Stimulated activated effector memory CD8-positive, alpha-beta T cell treated with anti-CD3 and anti-CD28 coated beads, Interleukin-12 subunit alpha, Interleukin-12 subunit beta, amount 100 ng/mL, for 72 hours (primary cell): ENCODE measurements at regions not wholly inside any gene's neighbourhood (a gene's known extent, or its start where the extent isn't known, plus 50 kb on each side); places are given as distances from the start of the nearest gene placed in this dataset.
"Not testable (repeated sequence)": the region's sequence is repeated elsewhere in the genome, so short reads cannot be mapped to it uniquely, and the experiment has no call there.

ENCODE experiments used
- ATAC-seq: fragments of 150-1000 bp; cut with Tn5 transposase; 2 replicates; pipeline ENCODE4 v1.10.0; 2021
- DNase-seq, 2 donors: peaks; one replicate each; pipeline ENCODE4 v3.0.0; 2021 to 2022; ENCODE audit warnings: low spot score in 2 of 2
- H3K27ac Mint-ChIP-seq: one replicate; pipeline ENCODE4 v1.8.0; 2022; ENCODE audit warnings: mild to moderate bottlenecking, mixed read lengths
- H3K36me3 Mint-ChIP-seq: one replicate; pipeline ENCODE4 v1.8.0; 2022; ENCODE audit warnings: mild to moderate bottlenecking, mixed read lengths
- H3K4me1 Mint-ChIP-seq: one replicate; pipeline ENCODE4 v1.8.0; 2022; ENCODE audit warnings: mixed read lengths
- H3K4me3 Mint-ChIP-seq: one replicate; pipeline ENCODE4 v1.8.0; 2022; ENCODE audit warnings: mild to moderate bottlenecking, mixed read lengths
- H3K9me3 Mint-ChIP-seq: one replicate; pipeline ENCODE4 v1.8.0; 2022; ENCODE audit warnings: mixed read lengths

- no peaks in the 10 kb centered on the region for H3K4me1 Mint-ChIP-seq
- H3K9me3 Mint-ChIP-seq, result peaks cover 3% of the 10 kb centered on the region
- H3K27ac Mint-ChIP-seq, result no peak overlapping the region
- H3K4me3 Mint-ChIP-seq, result no peak overlapping the region
- no peak for DNase-seq
- H3K36me3 Mint-ChIP-seq, result no peaks in the 10 kb centered on the region
- ATAC-seq, result no peak
These were observed 206.0 kb upstream of the HMCN1 start for GRCh38 chr1:185528084-185528676.

GRCh38 chr1:185526344-185527307 is 207.6 kb upstream of the HMCN1 start:
- no peak overlapping the region for H3K27ac Mint-ChIP-seq

DNA sequence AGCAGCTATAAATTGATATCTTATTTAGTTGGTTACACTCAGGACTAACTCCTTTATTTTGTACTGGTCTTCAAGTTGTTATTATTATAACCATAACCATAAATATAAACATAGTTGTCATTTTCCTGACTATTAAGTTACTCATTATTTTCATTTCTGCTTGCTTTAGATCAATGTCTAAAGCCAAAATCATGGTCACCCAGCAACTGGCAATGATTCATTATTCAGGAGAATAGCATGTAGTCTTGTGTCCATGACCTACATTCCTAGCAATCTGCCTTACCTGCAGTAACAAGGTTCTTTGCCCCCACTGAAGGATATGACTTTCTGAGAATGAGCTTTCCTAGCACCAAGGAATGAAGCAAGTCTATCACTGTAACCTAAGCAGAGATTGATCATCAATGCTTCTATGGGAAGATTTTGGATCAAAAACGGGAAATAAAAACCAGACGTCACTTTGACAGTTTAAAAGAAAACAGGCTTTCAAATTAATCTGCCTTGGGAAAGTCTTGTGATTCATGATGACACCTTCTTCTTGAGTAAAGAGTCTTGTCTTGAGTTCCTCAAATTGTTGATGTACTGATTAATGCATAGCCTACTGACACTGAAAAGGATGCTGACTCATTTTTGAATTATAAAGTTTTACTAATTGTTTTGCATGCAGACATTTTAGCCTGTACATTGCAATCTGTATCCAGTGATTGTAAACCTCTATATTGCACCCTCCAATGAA is 203.3 kb upstream of the IVNS1ABP start:
- Mint-ChIP-seq H3K4me3 (peak overlapping the region; percentile 20), H3K4me1 (peaks cover 6% of the 10 kb centered on the region), H3K9me3 (peaks cover 3% of the 10 kb centered on the region), H3K36me3 (no peaks in the 10 kb centered on the region), H3K27ac (peak overlapping the region; percentile 82)
- no peak for DNase-seq
- peak; percentile 94 for ATAC-seq

More at GRCh38 chr1:185526344-185527307, 207.6 kb upstream of the HMCN1 start:
- H3K36me3 Mint-ChIP-seq, result no peaks in the 10 kb centered on the region
- DNase-seq, result no peak
- H3K4me1 Mint-ChIP-seq, result no peaks in the 10 kb centered on the region
- no peaks in the 10 kb centered on the region for H3K9me3 Mint-ChIP-seq
- no peak overlapping the region for H3K4me3 Mint-ChIP-seq
- no peak for ATAC-seq

GRCh38 chr1:185517808-185518419 is 200.9 kb upstream of the IVNS1ABP start:
- ATAC-seq (no peak), DNase-seq (no peak)
- Mint-ChIP-seq H3K4me1 (peaks cover 6% of the 10 kb centered on the region), H3K36me3 (no peaks in the 10 kb centered on the region), H3K4me3 (no peak overlapping the region), H3K9me3 (peaks cover 3% of the 10 kb centered on the region), H3K27ac (no peak overlapping the region)

DNA sequence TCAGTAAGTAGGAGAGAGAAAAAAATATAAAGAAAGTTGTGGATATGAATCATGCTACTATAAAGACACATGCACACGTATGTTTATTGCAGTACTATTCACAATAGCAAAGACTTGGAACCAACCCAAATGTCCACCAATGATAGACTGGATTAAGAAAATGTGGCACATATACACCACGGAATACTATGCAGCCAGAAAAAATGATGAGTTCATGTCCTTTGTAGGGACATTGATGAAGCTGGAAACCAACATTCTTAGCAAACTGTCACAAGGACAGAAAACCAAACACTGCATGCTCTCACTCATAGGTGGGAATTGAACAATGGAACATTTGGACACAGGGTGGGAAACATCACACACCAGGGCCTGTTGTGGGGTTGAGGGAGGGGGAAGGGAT is 200.3 kb upstream of the IVNS1ABP start:
- H3K4me1 Mint-ChIP-seq, H3K27ac Mint-ChIP-seq, H3K36me3 Mint-ChIP-seq, H3K9me3 Mint-ChIP-seq, H3K4me3 Mint-ChIP-seq, DNase-seq, ATAC-seq: not testable (repeated sequence)

DNA sequence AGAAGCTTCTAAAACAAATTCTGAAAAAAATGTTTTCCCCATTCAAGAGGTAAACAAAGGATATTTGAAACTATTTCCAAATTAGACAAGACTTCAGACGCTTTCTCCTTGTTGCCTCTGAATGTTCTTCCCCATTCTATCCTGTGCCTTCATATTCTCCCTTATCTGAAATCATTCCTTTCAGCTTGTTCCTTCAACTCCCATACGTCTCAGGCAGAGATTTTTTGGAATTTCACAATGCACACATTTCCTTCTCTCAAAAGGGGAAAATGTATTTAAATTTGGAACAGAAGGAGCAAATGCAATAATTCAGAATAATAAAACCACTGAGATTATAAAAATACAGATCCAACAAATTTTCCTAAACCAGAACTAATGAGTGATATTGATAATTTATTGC is 198.7 kb upstream of the IVNS1ABP start:
- DNase-seq, result no peak
- H3K36me3 Mint-ChIP-seq, result no peaks in the 10 kb centered on the region
- no peak overlapping the region for H3K27ac Mint-ChIP-seq
- ATAC-seq, result no peak
- peaks cover 6% of the 10 kb centered on the region for H3K4me1 Mint-ChIP-seq
- peaks cover 3% of the 10 kb centered on the region for H3K9me3 Mint-ChIP-seq
- H3K4me3 Mint-ChIP-seq, result no peak overlapping the region

DNA sequence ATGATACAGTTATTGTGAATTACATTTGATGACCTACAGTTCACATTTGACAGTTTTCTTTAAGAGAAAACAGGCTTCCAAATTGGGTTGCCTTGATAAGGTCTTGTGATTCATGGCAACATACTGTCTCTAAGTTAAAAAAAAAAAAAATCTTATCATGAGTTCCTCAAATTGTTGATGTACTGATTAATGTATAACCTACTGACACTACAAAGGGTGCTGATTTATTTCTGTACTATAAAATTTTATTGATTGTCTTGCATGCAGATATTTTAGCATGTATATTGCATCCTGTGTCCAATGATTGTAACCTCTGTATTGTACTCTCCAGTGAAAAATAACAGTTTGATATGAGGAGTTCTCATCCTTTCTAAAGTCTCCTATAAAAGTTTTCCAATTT is 197.3 kb upstream of the IVNS1ABP start:
- no peak for ATAC-seq
- H3K36me3 Mint-ChIP-seq, result no peaks in the 10 kb centered on the region
- H3K4me3 Mint-ChIP-seq, result no peak overlapping the region
- H3K27ac Mint-ChIP-seq, result no peak overlapping the region
- H3K9me3 Mint-ChIP-seq, result peaks cover 3% of the 10 kb centered on the region
- no peak for DNase-seq
- H3K4me1 Mint-ChIP-seq, result no peaks in the 10 kb centered on the region

DNA sequence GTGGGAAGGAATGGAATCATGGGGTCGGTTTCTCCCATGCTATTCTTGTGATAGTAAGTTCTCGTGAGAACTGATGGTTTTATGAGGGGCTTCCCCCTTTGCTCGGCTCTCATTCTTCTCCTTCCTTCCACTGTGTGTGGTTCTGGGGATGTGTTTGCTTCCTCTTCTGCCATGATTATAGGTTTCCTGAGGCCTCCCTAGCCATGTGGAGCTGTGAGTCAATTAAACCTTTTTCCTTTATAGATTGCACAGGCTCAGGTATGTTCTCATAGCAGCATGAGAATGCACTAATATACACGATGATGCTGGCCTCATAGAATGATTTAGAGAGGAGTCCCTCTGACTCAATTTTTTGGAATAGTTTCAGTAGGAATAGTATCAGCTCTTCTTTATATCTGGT is 195.4 kb upstream of the IVNS1ABP start:
- Mint-ChIP-seq H3K36me3 (no peaks in the 10 kb centered on the region), H3K9me3 (peaks cover 3% of the 10 kb centered on the region), H3K4me3 (no peak overlapping the region), H3K4me1 (no peaks in the 10 kb centered on the region), H3K27ac (no peak overlapping the region)
- ATAC-seq (no peak), DNase-seq (no peak)

DNA sequence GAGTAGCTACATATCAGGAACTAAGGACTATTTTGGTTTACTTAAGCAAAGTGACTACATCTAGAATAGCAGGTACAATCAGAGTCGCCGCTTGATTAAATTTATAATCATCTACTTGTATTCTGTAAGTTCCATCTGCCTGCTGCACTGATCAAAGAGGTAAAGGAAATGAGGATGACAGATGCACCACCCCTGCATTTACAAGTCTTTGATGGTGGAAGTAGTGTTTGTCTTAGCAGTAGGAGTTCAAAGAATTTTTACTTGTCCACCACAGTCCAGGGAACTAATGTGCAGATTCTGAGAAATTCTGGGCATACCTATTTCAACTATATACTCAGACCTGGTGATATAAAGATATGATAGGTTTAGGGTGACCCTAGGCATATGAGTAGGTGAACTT is 184.1 kb upstream of the IVNS1ABP start:
- H3K27ac Mint-ChIP-seq, result no peak overlapping the region
- peaks cover 19% of the 10 kb centered on the region for H3K4me1 Mint-ChIP-seq
- H3K4me3 Mint-ChIP-seq, result no peak overlapping the region
- H3K36me3 Mint-ChIP-seq, result no peaks in the 10 kb centered on the region
- peaks cover under 1% of the 10 kb centered on the region for H3K9me3 Mint-ChIP-seq
- DNase-seq (no peak), ATAC-seq (no peak)

DNA sequence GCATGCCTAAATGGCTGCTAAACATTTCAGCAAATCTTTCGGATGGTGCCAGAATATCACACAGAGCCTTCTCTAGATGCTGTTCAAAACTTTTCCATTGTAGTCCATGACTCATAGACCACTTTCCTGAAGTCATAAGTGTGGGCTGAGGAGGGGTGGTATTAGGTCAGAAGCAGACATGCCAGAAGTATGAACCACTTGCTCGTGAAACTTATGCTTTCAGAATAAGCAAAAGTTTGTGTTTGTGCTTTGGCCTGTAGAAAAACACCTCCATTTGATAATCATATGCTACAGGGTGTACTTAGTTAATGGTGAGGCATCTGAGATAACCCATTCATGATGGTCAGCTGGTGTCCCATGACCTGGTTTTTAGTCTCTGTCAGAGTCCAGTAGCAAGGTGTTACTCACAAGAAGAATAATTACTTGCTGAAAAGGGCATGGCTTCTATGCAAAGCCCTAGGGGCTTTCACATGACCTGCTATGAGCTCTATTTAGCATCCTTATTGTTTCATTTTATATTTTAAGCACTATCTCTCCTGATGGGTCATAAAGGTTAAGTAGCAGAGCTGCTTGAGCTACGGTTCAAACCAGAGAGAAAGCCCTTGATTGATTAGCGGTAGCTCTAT is 183.1 kb upstream of the IVNS1ABP start:
- H3K27ac Mint-ChIP-seq, result peak overlapping the region; percentile 78
- H3K4me3 Mint-ChIP-seq, result peak overlapping the region; percentile 25
- H3K36me3 Mint-ChIP-seq, result no peaks in the 10 kb centered on the region
- ATAC-seq (peak; percentile 97), DNase-seq (no peak)
- peaks cover 26% of the 10 kb centered on the region for H3K4me1 Mint-ChIP-seq
- no peaks in the 10 kb centered on the region for H3K9me3 Mint-ChIP-seq

- no peak overlapping the region for H3K4me3 Mint-ChIP-seq
- no peaks in the 10 kb centered on the region for H3K9me3 Mint-ChIP-seq
- H3K4me1 Mint-ChIP-seq, result peaks cover 26% of the 10 kb centered on the region
- H3K27ac Mint-ChIP-seq, result no peak overlapping the region
- no peak for DNase-seq
- no peaks in the 10 kb centered on the region for H3K36me3 Mint-ChIP-seq
- no peak for ATAC-seq
These were observed 181.2 kb upstream of the IVNS1ABP start for GRCh38 chr1:185498207-185498606.

- DNase-seq, result no peak
- Mint-ChIP-seq H3K9me3 (no peaks in the 10 kb centered on the region), H3K4me3 (no peak overlapping the region), H3K4me1 (peaks cover 26% of the 10 kb centered on the region), H3K36me3 (no peaks in the 10 kb centered on the region), H3K27ac (no peak overlapping the region)
- no peak for ATAC-seq
These were observed 180.1 kb upstream of the IVNS1ABP start for GRCh38 chr1:185497177-185497576.

DNA sequence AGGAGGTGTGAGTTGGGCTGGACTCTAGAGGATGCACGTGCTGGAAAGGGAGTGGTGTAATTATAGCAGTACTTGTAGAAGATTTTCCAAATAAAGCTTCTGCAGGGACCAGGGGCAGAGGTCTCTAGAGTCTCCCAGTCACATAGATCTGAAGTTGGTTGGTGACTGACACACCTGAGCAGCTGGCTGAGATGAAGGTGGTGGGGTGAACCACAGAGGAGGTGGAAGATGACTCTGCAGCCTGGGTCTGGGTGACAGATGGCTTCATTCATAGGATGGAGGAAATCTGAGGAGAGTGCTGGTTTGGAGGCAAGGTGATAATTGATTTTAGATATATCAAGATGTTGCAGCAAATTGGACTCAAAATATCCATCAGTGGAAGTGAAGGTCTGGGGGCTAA is 178.9 kb upstream of the IVNS1ABP start:
- Mint-ChIP-seq H3K4me1 (peaks cover 26% of the 10 kb centered on the region), H3K4me3 (no peak overlapping the region), H3K36me3 (no peaks in the 10 kb centered on the region), H3K9me3 (no peaks in the 10 kb centered on the region), H3K27ac (peak overlapping the region; percentile 13)
- DNase-seq (no peak), ATAC-seq (peak; percentile 68)

GRCh38 chr1:185495007-185495406 is 178.0 kb upstream of the IVNS1ABP start:
- H3K4me3 Mint-ChIP-seq, result no peak overlapping the region
- no peaks in the 10 kb centered on the region for H3K36me3 Mint-ChIP-seq
- H3K27ac Mint-ChIP-seq, result no peak overlapping the region
- H3K4me1 Mint-ChIP-seq, result peaks cover 19% of the 10 kb centered on the region
- no peaks in the 10 kb centered on the region for H3K9me3 Mint-ChIP-seq
- ATAC-seq (no peak), DNase-seq (no peak)
